Neuronal stem cell (in vitro differentiated cells): ENCODE measurements at regions not wholly inside any gene's neighbourhood (a gene's known extent, or its start where the extent isn't known, plus 50 kb on each side); places are given as distances from the start of the nearest gene placed in this dataset.
"Not testable (repeated sequence)": the region's sequence is repeated elsewhere in the genome, so short reads cannot be mapped to it uniquely, and the experiment has no call there.

Experiments used
- DNase-seq: peaks from one replicate; pipeline ENCODE4 v3.0.0-alpha.2; 2013; ENCODE audit warnings: low spot score
- H2AFZ ChIP-seq: one replicate; pipeline ENCODE4 v1.6.1; 2013; ENCODE audit warnings: mild to moderate bottlenecking, low read length, inconsistent platforms
- H2AK5ac ChIP-seq: 2 replicates; pipeline ENCODE4 v1.6.1; 2013; ENCODE audit warnings: low read depth, mild to moderate bottlenecking, inconsistent platforms, low read length, moderate library complexity, mixed read lengths
- H2BK120ac ChIP-seq: 2 replicates; pipeline ENCODE4 v1.6.1; 2013; ENCODE audit warnings: low read depth, mild to moderate bottlenecking, inconsistent platforms, low read length, moderate library complexity, mixed read lengths
- H2BK12ac ChIP-seq: one replicate; pipeline ENCODE4 v1.6.1; 2013; ENCODE audit warnings: low read length, inconsistent platforms
- H2BK15ac ChIP-seq: 2 replicates; pipeline ENCODE4 v1.6.1; 2013; ENCODE audit warnings: mild to moderate bottlenecking, low read length, inconsistent platforms, mixed read lengths
- H2BK5ac ChIP-seq: one replicate; pipeline ENCODE4 v1.6.1; 2013; ENCODE audit warnings: inconsistent platforms, mild to moderate bottlenecking, low read length, moderate library complexity
- H3K14ac ChIP-seq: one replicate; pipeline ENCODE4 v1.6.1; 2013; ENCODE audit warnings: low read length, inconsistent platforms
- H3K18ac ChIP-seq: 2 replicates; pipeline ENCODE4 v1.6.1; 2013; ENCODE audit warnings: low read length, inconsistent platforms
- H3K23ac ChIP-seq: 2 replicates; pipeline ENCODE4 v1.6.1; 2013; ENCODE audit warnings: low read depth, mild to moderate bottlenecking, mixed read lengths, low read length, inconsistent platforms; ENCODE audit not compliant: poor library complexity
- H3K27ac ChIP-seq: replicated peaks from 3 replicates; pipeline ENCODE4 v1.5.1; 2013; ENCODE audit warnings: low read length, inconsistent platforms
- H3K27me3 ChIP-seq, 3 experiments: 2 replicates each; pipeline ENCODE4 v1.6.1; 2013; ENCODE audit warnings: low read length in 3 of 3, mild to moderate bottlenecking in 2 of 3, inconsistent platforms in 1 of 3, low read depth in 1 of 3, mixed read lengths in 1 of 3, moderate library complexity in 1 of 3; ENCODE audit not compliant: control insufficient read depth in 3 of 3, insufficient read depth in 3 of 3
- H3K36me3 ChIP-seq, 2 donors: replicated peaks in 1 of 2; 2 replicates each; pipeline ENCODE4 v1.6.1; 2013; ENCODE audit warnings: low read length in 2 of 2; ENCODE audit not compliant: control insufficient read depth in 2 of 2, insufficient read depth in 2 of 2
- H3K4ac ChIP-seq: 2 replicates; pipeline ENCODE4 v1.6.1; 2013; ENCODE audit warnings: inconsistent platforms, mild to moderate bottlenecking, low read length, moderate library complexity
- H3K4me1 ChIP-seq, 2 donors: 1 replicate in 1 of 2; 2 replicates in 1 of 2; pipeline ENCODE4 v1.6.1; 2013; ENCODE audit warnings: low read length in 2 of 2, low read depth in 1 of 2; ENCODE audit not compliant: control insufficient read depth in 2 of 2, insufficient read depth in 1 of 2
- H3K4me2 ChIP-seq: one replicate; pipeline ENCODE4 v1.6.1; 2013; ENCODE audit warnings: mild to moderate bottlenecking, low read length, inconsistent platforms; ENCODE audit not compliant: insufficient read depth, poor library complexity, severe bottlenecking
- H3K4me3 ChIP-seq, 2 donors: 2 replicates each; pipeline ENCODE4 v1.5.1; 2013; ENCODE audit warnings: low read length in 2 of 2, mild to moderate bottlenecking in 2 of 2, inconsistent platforms in 1 of 2, moderate library complexity in 1 of 2
- H3K79me1 ChIP-seq: one replicate; pipeline ENCODE4 v1.6.1; 2013; ENCODE audit warnings: low read depth, mild to moderate bottlenecking, inconsistent platforms, low read length, moderate library complexity
- H3K9ac ChIP-seq: one replicate; pipeline ENCODE4 v1.6.1; 2013; ENCODE audit warnings: mild to moderate bottlenecking, low read depth, low read length, inconsistent platforms; ENCODE audit not compliant: poor library complexity
- H3K9me3 ChIP-seq, 2 donors: replicated peaks in 1 of 2; 2 replicates each; pipeline versions ENCODE3 to v1.6.1; 2013; ENCODE audit warnings: low read length in 2 of 2, mild to moderate bottlenecking in 2 of 2, inconsistent platforms in 1 of 2, low read depth in 1 of 2, mixed read lengths in 1 of 2, moderate library complexity in 1 of 2; ENCODE audit not compliant: control insufficient read depth in 2 of 2, insufficient read depth in 1 of 2
- H4K8ac ChIP-seq: one replicate; pipeline ENCODE4 v1.6.1; 2013; ENCODE audit warnings: low read depth, mild to moderate bottlenecking, inconsistent platforms, low read length, moderate library complexity
- H4K91ac ChIP-seq: one replicate; pipeline ENCODE4 v1.6.1; 2013; ENCODE audit warnings: low read length, low read depth, mild to moderate bottlenecking, inconsistent platforms; ENCODE audit not compliant: poor library complexity
- WGBS, 2 donors: extraction: QIAGEN DNeasy Blood & Tissue Kit; methylation state at CpG; one replicate each; pipeline ENCODE4 v1.1.7; 2013; ENCODE audit warnings: missing lambda C conversion rate in 2 of 2, mixed read lengths in 1 of 2; ENCODE audit not compliant: insufficient read length in 2 of 2, insufficient replicate concordance in 1 of 2; ENCODE audit errors: extremely low coverage in 2 of 2; 5-methylcytosine and 5-hydroxymethylcytosine counted together

GRCh38 chr2:129807642-129808338 lies 171.7 kb upstream of the RAB6C start:
- not testable (repeated sequence) for H3K4me3 ChIP-seq, H3K9ac ChIP-seq, DNase-seq, H2BK15ac ChIP-seq, H3K23ac ChIP-seq, H3K4me1 ChIP-seq, H2AFZ ChIP-seq, H3K4ac ChIP-seq, H3K4me2 ChIP-seq, H4K8ac ChIP-seq, H3K18ac ChIP-seq, H2BK120ac ChIP-seq, H2BK12ac ChIP-seq, H3K14ac ChIP-seq, H3K27ac ChIP-seq, H2AK5ac ChIP-seq, H4K91ac ChIP-seq, H3K36me3 ChIP-seq, H3K27me3 ChIP-seq, H3K79me1 ChIP-seq, H2BK5ac ChIP-seq, H3K9me3 ChIP-seq
- WGBS, 2 donors = no CpG with 5 or more reads among the region's 22 CpGs

- peaks cover 0 to 2% of the 10 kb centered on the region in 2 donors for H3K9me3 ChIP-seq
- no peak overlapping the region for H2BK15ac ChIP-seq
- H2AK5ac ChIP-seq = no peak overlapping the region
- H3K9ac ChIP-seq = no peak overlapping the region
- no peak overlapping the region for H3K23ac ChIP-seq
- no peak overlapping the region for H3K18ac ChIP-seq
- H2BK120ac ChIP-seq = no peak overlapping the region
- H3K36me3 ChIP-seq = no peaks in the 10 kb centered on the region
- no peak overlapping the region for H2BK5ac ChIP-seq
- no peak for DNase-seq
- no peak overlapping the region for H4K8ac ChIP-seq
- H2AFZ ChIP-seq = no peak overlapping the region
- H3K4me1 ChIP-seq = peaks cover 0 to 7% of the 10 kb centered on the region in 2 donors
- no peak overlapping the region for H3K4me2 ChIP-seq
- peaks cover 0 to 5% (median 0%) of the 10 kb centered on the region in 3 experiments for H3K27me3 ChIP-seq
- no peak overlapping the region for H3K4ac ChIP-seq
- H4K91ac ChIP-seq = no peak overlapping the region
- H3K27ac ChIP-seq = no peak overlapping the region
- no peak overlapping the region for H3K14ac ChIP-seq
- no CpG with 5 or more reads among the region's 3 CpGs for WGBS, 2 donors
- no peaks in the 10 kb centered on the region for H3K79me1 ChIP-seq
- H2BK12ac ChIP-seq = no peak overlapping the region
- H3K4me3 ChIP-seq = no peak overlapping the region
These were observed 168.9 kb upstream of the RAB6C start for GRCh38 chr2:129810521-129810920.

GRCh38 chr2:129812071-129812470 lies 167.4 kb upstream of the RAB6C start:
- no peak for DNase-seq
- Histone ChIP-seq H3K23ac (no peak overlapping the region), H2AFZ (no peak overlapping the region), H3K27ac (no peak overlapping the region), H3K9ac (no peak overlapping the region), H3K9me3 (peaks cover 0 to 2% of the 10 kb centered on the region in 2 donors), H3K79me1 (no peaks in the 10 kb centered on the region), H3K18ac (no peak overlapping the region), H3K14ac (no peak overlapping the region), H2BK120ac (no peak overlapping the region), H2BK15ac (no peak overlapping the region), H3K4me1 (no peaks in the 10 kb centered on the region), H3K4me3 (no peak overlapping the region), H3K36me3 (no peaks in the 10 kb centered on the region), H2AK5ac (no peak overlapping the region), H3K4ac (no peak overlapping the region), H4K8ac (no peak overlapping the region), H4K91ac (no peak overlapping the region), H2BK5ac (no peak overlapping the region), H3K4me2 (no peak overlapping the region), H3K27me3 (peaks cover 0 to 5% (median 0%) of the 10 kb centered on the region in 3 experiments), H2BK12ac (no peak overlapping the region)
- WGBS, 2 donors = no CpG with 5 or more reads among the region's 4 CpGs

GRCh38 chr2:129812654-129813053 lies 166.8 kb upstream of the RAB6C start:
- no peak overlapping the region for H2BK120ac ChIP-seq
- no peaks in the 10 kb centered on the region for H3K4me1 ChIP-seq
- no peak overlapping the region for H3K9ac ChIP-seq
- H3K4me2 ChIP-seq = no peak overlapping the region
- no peak overlapping the region for H3K18ac ChIP-seq
- H3K23ac ChIP-seq = no peak overlapping the region
- H3K27me3 ChIP-seq = peaks cover 0 to 5% (median 0%) of the 10 kb centered on the region in 3 experiments
- H3K14ac ChIP-seq = no peak overlapping the region
- no peaks in the 10 kb centered on the region for H3K79me1 ChIP-seq
- WGBS, 2 donors = no CpG with 5 or more reads among the region's 3 CpGs
- no peaks in the 10 kb centered on the region for H3K36me3 ChIP-seq
- peaks cover 0 to 2% of the 10 kb centered on the region in 2 donors for H3K9me3 ChIP-seq
- H2AFZ ChIP-seq = no peak overlapping the region
- H2BK12ac ChIP-seq = no peak overlapping the region
- H3K4ac ChIP-seq = no peak overlapping the region
- H4K91ac ChIP-seq = no peak overlapping the region
- no peak overlapping the region for H2AK5ac ChIP-seq
- no peak for DNase-seq
- H4K8ac ChIP-seq = no peak overlapping the region
- H3K27ac ChIP-seq = no peak overlapping the region
- H2BK5ac ChIP-seq = no peak overlapping the region
- H3K4me3 ChIP-seq = no peak overlapping the region
- no peak overlapping the region for H2BK15ac ChIP-seq
